ENCODE measurements at regions not wholly inside any gene's neighbourhood (a gene's known extent, or its start where the extent isn't known, plus 50 kb on each side); places are given as distances from the start of the nearest gene placed in this dataset.

- CTCF ChIA-PET = no interaction called here
- ATAC-seq (ENCODE audit: low read depth) (no peak), DNase-seq (no peak)
- TF ChIP-seq MAFK (IDR thresholded peaks at IDR 0.05; ENCODE audit: low read depth, low read length) (no peak), BHLHE40 (IDR thresholded peaks at IDR 0.05; ENCODE audit: low read depth, low read length) (no peak), MAZ (IDR thresholded peaks at IDR 0.05; ENCODE audit: borderline replicate concordance, low read depth, low read length) (no peak), RAD21 (IDR thresholded peaks at IDR 0.05; ENCODE audit: low read length) (no peak), SMC3 (IDR thresholded peaks at IDR 0.05; ENCODE audit: low read depth, low read length) (no peak), RCOR1 (IDR thresholded peaks at IDR 0.05; ENCODE audit: insufficient replicate concordance, low read length) (no peak), CTCF (conservative IDR thresholded peaks at IDR 0.05; ENCODE audit: low read depth, low read length) (no peak), CHD1 (IDR thresholded peaks at IDR 0.05; ENCODE audit: low read depth, low read length) (no peak), MXI1 (IDR thresholded peaks at IDR 0.05; ENCODE audit: borderline replicate concordance, low read depth, low read length) (no peak), CEBPB (IDR thresholded peaks at IDR 0.05; ENCODE audit: low read depth, low read length) (no peak), POLR2A (IDR thresholded peaks at IDR 0.05; ENCODE audit: low read depth, low read length) (no peak)
- TF ChIP-seq, protein P1, sequence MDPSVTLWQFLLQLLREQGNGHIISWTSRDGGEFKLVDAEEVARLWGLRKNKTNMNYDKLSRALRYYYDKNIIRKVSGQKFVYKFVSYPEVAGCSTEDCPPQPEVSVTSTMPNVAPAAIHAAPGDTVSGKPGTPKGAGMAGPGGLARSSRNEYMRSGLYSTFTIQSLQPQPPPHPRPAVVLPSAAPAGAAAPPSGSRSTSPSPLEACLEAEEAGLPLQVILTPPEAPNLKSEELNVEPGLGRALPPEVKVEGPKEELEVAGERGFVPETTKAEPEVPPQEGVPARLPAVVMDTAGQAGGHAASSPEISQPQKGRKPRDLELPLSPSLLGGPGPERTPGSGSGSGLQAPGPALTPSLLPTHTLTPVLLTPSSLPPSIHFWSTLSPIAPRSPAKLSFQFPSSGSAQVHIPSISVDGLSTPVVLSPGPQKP (IDR thresholded peaks at IDR 0.05; ENCODE audit: borderline replicate concordance, low read depth, low read length) = no peak
- TF ChIP-seq, protein P2, sequence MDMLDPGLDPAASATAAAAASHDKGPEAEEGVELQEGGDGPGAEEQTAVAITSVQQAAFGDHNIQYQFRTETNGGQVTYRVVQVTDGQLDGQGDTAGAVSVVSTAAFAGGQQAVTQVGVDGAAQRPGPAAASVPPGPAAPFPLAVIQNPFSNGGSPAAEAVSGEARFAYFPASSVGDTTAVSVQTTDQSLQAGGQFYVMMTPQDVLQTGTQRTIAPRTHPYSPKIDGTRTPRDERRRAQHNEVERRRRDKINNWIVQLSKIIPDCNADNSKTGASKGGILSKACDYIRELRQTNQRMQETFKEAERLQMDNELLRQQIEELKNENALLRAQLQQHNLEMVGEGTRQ (IDR thresholded peaks at IDR 0.05; ENCODE audit: low read depth, low read length) = no peak
- H3K27ac ChIP-seq (ENCODE audit: insufficient read depth, low read length) = no peak overlapping the region
- H3K9me1 ChIP-seq (ENCODE audit: insufficient read depth, low read length) = no peaks in the 10 kb centered on the region
- H3K14ac ChIP-seq (replicated peaks; ENCODE audit: low read depth, low read length) = no peak overlapping the region
- dilution Hi-C loops (cut with HindIII; ENCODE audit: low sequenced_read_pairs, unreplicated experiment) (no loop called here), in situ Hi-C loops (cut with MboI; ENCODE audit: low sequenced_read_pairs) (no loop called here), intact Hi-C loops (cut with micrococcal nuclease) (no loop called here)
- no peaks in the 10 kb centered on the region for H4K20me1 ChIP-seq (ENCODE audit: insufficient read depth, low read length)
- WGBS, 2 experiments (ENCODE audit: extremely low coverage in 2 of 2, insufficient read length in 1 of 2) = no CpG with 5 or more reads among the region's 6 CpGs
- H4K5ac ChIP-seq (ENCODE audit: low read depth, low read length) = no peak overlapping the region
- no peak overlapping the region for H2BK5ac ChIP-seq (ENCODE audit: low read depth, low read length, poor library complexity, severe bottlenecking)
- H3K4me3 ChIP-seq (ENCODE audit: insufficient read depth, low read depth, low read length) = no peak overlapping the region
- no peaks in the 10 kb centered on the region for H3K4me1 ChIP-seq (ENCODE audit: control insufficient read depth, insufficient read depth, low read length)
- no peak overlapping the region for H4K8ac ChIP-seq (ENCODE audit: low read depth in 2 of 2, low read length in 2 of 2)
- no peaks in the 10 kb centered on the region for H3K27me3 ChIP-seq (ENCODE audit: control insufficient read depth, insufficient read depth, low read length)
- H3K4me2 ChIP-seq (ENCODE audit: low read depth, low read length) = no peak overlapping the region
- H3K9ac ChIP-seq (ENCODE audit: low read depth, low read length) = no peak overlapping the region
- H3K23ac ChIP-seq (ENCODE audit: low read depth, low read length) = no peak overlapping the region
- H3K36me3 ChIP-seq (ENCODE audit: control insufficient read depth, insufficient read depth, low read length) = no peaks in the 10 kb centered on the region
- H2BK20ac ChIP-seq (ENCODE audit: low read depth, low read length) = no peak overlapping the region
- H3K56ac ChIP-seq (ENCODE audit: extremely low read depth, insufficient read depth, low read length) = no peak overlapping the region
- no peaks in the 10 kb centered on the region for H3K79me1 ChIP-seq (ENCODE audit: low read depth in 1 of 2, low read length in 2 of 2)
- H3K18ac ChIP-seq (ENCODE audit: low read depth, low read length) = no peak overlapping the region
- H2BK15ac ChIP-seq (ENCODE audit: low read depth, low read length) = no peak overlapping the region
- H2AK5ac ChIP-seq (ENCODE audit: low read depth, low read length) = no peak overlapping the region
- POLR2A ChIA-PET (ENCODE audit: unreplicated experiment) = no interaction called here
- no peak overlapping the region for H2BK120ac ChIP-seq (ENCODE audit: low read depth, low read length)
- peaks cover 10% of the 10 kb centered on the region; the same call in 1 of the 2 replicates for H3K9me3 ChIP-seq (ENCODE audit: control insufficient read depth, insufficient read depth, low read length)
- H4K91ac ChIP-seq (ENCODE audit: insufficient read depth, low read depth, low read length) = no peak overlapping the region
- no peak overlapping the region for H2AK9ac ChIP-seq (replicated peaks; ENCODE audit: low read depth, low read length, poor library complexity)
- H2AFZ ChIP-seq (replicated peaks; ENCODE audit: low read length, poor library complexity) = no peak overlapping the region
- H3K4ac ChIP-seq (ENCODE audit: low read depth, low read length) = no peak overlapping the region
- BruUV-seq (replicated peaks) = no TSS peak
Observed at GRCh38 chr13:81246556-81246955, 905.6 kb upstream of the SPRY2 start.

All from IMR-90 (cell line).